ENCODE measurements at regions not wholly inside any gene's neighbourhood (a gene's known extent, or its start where the extent isn't known, plus 50 kb on each side); places are given as distances from the start of the nearest gene placed in this dataset.

DNA sequence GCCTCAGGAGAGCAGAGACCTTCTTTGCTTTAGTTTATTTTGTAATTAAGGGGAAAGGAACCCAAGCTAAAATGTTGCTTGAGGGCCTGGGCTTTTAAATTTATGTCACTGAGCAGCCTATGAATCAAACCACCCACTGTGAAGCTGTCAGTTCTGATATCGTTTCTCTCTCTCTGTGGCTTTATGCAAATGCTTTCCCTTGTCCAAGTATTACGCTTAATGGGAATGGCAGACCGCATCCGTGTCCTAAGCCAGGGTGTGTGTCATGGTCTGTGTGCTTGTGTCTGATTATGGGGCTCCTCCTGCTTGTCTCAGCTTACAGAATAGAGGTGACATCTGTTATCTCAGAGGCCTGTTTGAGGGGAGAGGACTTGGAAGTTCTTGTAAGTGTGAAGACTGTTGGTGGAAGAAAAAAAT lies 82.4 kb downstream of the EBLN2 start:
- TF ChIP-seq, protein P1, sequence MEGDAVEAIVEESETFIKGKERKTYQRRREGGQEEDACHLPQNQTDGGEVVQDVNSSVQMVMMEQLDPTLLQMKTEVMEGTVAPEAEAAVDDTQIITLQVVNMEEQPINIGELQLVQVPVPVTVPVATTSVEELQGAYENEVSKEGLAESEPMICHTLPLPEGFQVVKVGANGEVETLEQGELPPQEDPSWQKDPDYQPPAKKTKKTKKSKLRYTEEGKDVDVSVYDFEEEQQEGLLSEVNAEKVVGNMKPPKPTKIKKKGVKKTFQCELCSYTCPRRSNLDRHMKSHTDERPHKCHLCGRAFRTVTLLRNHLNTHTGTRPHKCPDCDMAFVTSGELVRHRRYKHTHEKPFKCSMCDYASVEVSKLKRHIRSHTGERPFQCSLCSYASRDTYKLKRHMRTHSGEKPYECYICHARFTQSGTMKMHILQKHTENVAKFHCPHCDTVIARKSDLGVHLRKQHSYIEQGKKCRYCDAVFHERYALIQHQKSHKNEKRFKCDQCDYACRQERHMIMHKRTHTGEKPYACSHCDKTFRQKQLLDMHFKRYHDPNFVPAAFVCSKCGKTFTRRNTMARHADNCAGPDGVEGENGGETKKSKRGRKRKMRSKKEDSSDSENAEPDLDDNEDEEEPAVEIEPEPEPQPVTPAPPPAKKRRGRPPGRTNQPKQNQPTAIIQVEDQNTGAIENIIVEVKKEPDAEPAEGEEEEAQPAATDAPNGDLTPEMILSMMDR (IDR thresholded peaks at IDR 0.05), result no peak
- no peak for TF ChIP-seq POLR2A (IDR thresholded peaks at IDR 0.05)

Measured in body of pancreas (tissue), 4 donors.